ENCODE measurements at regions not wholly inside any gene's neighbourhood (a gene's known extent, or its start where the extent isn't known, plus 50 kb on each side); places are given as distances from the start of the nearest gene placed in this dataset.

GRCh38 chr10:111360260-111360925, 283.6 kb downstream of the ADRA2A start:
- DNase-seq: no peak

DNA sequence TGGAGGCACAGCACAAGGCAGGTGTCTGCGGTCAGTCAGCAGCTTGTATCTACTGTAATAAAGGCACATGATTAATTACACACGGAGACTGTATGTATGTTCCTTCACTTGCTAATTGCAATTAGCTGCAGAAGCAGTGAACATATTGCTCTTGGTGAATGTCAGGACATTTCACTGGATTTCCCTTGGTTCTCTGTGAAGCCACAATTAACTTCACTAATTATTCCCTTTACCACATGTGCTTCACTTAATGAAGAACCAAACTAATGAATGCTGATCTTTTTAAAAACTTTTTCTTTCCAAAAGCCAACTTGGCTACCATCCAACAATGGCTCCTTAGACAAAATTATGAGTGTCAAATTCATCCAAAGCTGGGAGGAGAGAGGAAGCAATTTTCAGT, 290.7 kb downstream of the ADRA2A start:
- no peak for DNase-seq

GRCh38 chr10:111370101-111370500, 293.3 kb downstream of the ADRA2A start:
- no peak for DNase-seq

DNA sequence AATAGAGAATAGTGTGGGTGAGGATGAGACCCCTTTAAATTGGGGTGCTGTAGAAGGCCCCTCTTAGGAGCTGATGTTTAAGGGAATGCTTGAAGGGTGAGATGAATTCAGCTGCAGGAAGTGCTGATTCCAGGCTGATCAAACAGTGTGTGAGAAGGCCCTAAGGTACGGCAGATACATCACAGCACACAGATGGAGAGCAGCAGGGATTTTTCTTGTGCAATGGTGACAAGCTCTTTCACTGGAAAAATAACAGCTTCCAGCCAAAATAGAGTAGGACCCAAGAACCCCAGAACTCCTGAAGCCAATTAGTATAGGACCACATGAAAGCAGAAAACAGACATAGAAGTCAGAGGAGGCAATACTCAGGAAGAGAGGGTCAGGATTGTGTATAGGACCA, 296.9 kb downstream of the ADRA2A start:
- no peak for DNase-seq

GRCh38 chr10:111379534-111380187, 302.8 kb downstream of the ADRA2A start:
- no peak for DNase-seq

GRCh38 chr10:111384556-111384955, 307.7 kb downstream of the ADRA2A start:
- DNase-seq: no peak

DNA sequence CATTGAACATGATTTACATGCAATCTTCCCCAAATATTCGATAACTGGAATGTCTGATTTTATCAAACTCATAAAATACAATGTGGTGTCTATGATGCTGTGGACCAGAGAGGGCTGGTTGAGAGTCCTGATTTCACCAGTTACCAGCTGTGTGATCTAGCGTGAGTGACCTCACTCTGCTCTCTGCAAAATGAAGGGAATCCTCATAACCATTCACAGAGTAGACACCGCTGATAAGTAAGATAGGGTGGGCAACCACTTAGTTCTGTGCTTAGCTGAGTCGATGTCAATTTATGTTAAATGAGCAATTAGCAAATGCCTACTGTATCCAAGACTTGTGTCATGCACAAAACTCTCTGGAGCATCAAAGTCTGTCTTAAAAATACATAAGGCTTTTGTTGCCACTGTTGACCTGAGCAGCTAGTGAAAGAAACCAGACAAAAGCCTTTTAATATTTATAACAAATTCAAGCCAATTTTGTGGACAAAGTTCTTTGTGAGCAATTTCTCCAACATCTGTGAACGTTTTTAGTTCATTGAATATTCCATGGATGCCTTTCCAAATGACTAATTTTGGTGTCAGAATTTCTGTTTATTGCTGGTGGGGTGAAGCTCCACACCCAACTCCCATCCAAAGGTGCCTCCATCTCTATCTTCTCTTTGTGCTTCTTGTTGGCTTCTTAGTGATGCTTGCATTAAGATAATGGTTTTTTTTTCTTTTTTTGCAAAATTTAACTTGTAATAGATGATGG, 314.2 kb downstream of the ADRA2A start:
- no peak for DNase-seq

- DNase-seq: no peak
These were observed 315.3 kb downstream of the ADRA2A start for GRCh38 chr10:111392159-111392558.

GRCh38 chr10:111392910-111393309, 316.1 kb downstream of the ADRA2A start:
- no peak for DNase-seq

DNA sequence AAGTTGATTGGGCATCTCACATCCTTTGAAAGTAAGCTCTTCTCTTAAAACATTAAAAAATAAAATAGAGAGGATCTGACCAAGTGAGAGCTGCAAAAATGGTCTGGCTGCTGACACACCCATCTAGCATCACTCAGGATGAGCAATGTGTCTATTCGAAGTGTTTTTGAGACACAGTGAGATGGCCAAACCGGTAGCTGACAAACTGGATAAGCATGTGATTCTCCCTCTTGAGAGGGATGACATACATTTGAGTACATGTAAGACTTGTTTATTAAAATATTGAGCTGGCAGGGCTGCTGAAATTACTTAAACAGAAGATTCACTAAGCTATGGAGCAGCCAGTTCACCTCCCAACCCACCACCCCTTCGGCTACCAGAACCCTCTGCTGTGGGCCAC, 333.9 kb downstream of the ADRA2A start:
- DNase-seq: no peak

GRCh38 chr10:111425459-111425858, 348.6 kb downstream of the ADRA2A start:
- DNase-seq: no peak

DNA sequence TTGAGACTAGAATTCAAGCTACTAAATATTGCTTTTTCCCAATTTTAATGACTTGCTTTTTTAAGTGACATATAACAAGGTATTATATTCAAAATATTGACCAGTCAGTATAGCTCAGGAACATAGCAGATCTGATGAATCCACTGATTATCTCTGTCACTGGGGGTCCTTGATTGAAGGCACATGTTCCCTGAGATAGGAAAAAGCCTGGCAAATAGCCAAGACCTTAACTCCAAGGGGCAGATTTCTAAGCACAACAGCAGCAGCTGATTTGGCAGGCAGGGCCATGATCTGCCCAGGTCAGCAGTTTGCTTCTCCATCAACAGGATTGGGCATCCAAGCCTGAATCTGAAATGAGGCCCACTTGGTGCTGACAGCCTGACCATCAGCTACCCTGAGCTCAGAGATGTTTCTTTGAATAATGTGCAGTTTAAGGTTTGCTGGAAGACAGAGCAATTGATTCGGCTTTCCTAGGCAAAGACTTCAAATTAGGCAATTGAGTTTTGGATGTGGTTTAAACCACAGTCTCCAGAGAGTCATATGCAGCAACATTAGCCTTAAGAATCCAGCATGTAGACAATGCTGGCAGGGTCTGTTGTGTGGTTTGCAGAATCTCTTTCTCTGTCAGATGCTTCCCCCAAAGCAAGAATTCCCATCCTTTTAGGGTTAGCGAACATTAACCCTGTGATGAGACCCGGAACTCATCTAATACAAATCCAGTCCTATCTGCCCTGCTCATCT, 352.6 kb downstream of the ADRA2A start:
- no peak for DNase-seq

DNA sequence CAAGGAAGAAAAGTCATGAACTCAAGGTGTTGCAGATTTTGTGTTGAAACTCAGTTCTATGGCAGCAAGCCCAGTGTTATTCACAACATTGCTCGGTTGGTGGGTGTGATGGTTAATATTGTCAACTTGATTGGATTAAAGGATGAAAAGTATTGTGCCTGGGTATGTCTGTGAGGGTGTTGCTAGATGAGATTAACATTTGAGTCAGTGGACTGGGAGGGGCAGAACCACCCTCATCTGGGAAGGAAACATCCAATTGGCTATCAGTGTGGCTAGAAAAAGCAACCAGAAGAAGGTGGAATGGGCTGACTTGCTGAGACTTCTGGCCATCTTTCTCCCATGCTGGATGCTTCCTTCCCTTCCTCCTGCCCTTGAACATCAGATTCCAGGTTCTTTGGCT, 353.2 kb downstream of the ADRA2A start:
- DNase-seq: no peak

- no peak for DNase-seq
These were observed 355.8 kb downstream of the ADRA2A start for GRCh38 chr10:111432588-111432987.

GRCh38 chr10:111435871-111436270, 359.0 kb downstream of the ADRA2A start:
- DNase-seq: no peak

GRCh38 chr10:111439034-111439842, 362.4 kb downstream of the ADRA2A start:
- DNase-seq: no peak

DNA sequence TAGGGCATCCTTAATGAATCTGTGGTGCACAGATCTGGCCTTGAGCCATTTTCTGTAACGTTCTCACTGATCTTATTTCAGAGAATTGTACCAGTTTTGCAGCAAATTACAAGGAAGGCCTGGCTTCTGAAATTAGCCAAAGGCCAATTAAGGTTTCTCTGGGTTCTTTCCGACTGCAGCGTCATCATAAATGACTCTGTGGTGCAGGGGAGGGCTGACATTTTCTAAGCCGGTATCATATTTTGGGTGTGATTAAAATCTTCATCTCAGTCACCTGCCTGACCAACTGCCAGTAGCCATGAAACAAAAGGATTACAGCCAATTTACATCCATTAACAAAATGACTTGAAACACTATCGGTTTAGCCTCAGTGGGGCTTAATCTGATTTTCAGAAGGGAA, 363.7 kb downstream of the ADRA2A start:
- no peak for DNase-seq

- DNase-seq: no peak
These were observed 368.8 kb downstream of the ADRA2A start for GRCh38 chr10:111445667-111446066.

- DNase-seq: no peak
These were observed 370.1 kb downstream of the ADRA2A start for GRCh38 chr10:111446966-111447365.

GRCh38 chr10:111452153-111452552, 375.3 kb downstream of the ADRA2A start:
- DNase-seq: no peak

GRCh38 chr10:111455776-111456426, 379.1 kb downstream of the ADRA2A start:
- no peak for DNase-seq

- no peak for DNase-seq
These were observed 381.4 kb downstream of the ADRA2A start for GRCh38 chr10:111458256-111458655.
